ENCODE measurements at regions not wholly inside any gene's neighbourhood (a gene's known extent, or its start where the extent isn't known, plus 50 kb on each side); places are given as distances from the start of the nearest gene placed in this dataset.

DNA sequence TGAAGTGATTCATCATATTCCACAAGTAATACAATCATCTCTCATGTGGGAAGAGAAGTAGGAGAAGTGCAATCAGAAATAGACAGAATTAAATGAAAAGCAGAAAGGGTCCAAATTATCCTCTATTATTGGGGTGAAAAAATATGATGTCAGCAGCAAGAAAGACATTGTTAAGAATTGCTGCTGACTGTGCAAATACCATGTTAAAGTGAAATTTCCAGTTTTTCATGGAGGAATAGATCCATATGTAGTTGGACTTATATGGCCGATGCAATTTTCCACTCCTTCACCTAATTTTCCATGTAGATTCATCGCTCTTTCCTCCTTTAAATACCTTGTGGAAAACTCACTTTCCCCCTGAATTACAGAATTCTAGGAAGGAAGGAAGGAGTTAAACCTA, 819.8 kb downstream of the GATA3 start:
- no peaks in the 10 kb centered on the region for H3K9me3 ChIP-seq (ENCODE audit: control insufficient read depth in 2 of 3, insufficient read depth in 1 of 3, low read length in 3 of 3)
- no peaks in the 10 kb centered on the region for H3K36me3 ChIP-seq (ENCODE audit: control insufficient read depth in 2 of 3, insufficient read depth in 3 of 3, low read length in 3 of 3)
- H3K27me3 ChIP-seq (ENCODE audit: control insufficient read depth, insufficient read depth, low read length), result no peaks in the 10 kb centered on the region
- intact Hi-C loops (cut with DNase I), result no loop called here
- TF ChIP-seq, protein P1, sequence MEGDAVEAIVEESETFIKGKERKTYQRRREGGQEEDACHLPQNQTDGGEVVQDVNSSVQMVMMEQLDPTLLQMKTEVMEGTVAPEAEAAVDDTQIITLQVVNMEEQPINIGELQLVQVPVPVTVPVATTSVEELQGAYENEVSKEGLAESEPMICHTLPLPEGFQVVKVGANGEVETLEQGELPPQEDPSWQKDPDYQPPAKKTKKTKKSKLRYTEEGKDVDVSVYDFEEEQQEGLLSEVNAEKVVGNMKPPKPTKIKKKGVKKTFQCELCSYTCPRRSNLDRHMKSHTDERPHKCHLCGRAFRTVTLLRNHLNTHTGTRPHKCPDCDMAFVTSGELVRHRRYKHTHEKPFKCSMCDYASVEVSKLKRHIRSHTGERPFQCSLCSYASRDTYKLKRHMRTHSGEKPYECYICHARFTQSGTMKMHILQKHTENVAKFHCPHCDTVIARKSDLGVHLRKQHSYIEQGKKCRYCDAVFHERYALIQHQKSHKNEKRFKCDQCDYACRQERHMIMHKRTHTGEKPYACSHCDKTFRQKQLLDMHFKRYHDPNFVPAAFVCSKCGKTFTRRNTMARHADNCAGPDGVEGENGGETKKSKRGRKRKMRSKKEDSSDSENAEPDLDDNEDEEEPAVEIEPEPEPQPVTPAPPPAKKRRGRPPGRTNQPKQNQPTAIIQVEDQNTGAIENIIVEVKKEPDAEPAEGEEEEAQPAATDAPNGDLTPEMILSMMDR (IDR thresholded peaks at IDR 0.05; ENCODE audit: borderline replicate concordance, extremely low read depth, insufficient read depth), result no peak
- DNase-seq, result no peak
- FAIRE-seq, result no peak
- H3K9ac ChIP-seq (ENCODE audit: low read length in 3 of 3), result no peak overlapping the region
- H3K4me3 ChIP-seq (ENCODE audit: low read length in 3 of 3), result no peak overlapping the region
- H3K4me1 ChIP-seq (ENCODE audit: control insufficient read depth in 2 of 3, insufficient read depth in 2 of 3, low read depth in 1 of 3, low read length in 3 of 3), result no peaks in the 10 kb centered on the region
- H3K27ac ChIP-seq (ENCODE audit: low read depth in 2 of 2, low read length in 2 of 2), result no peak overlapping the region

DNA sequence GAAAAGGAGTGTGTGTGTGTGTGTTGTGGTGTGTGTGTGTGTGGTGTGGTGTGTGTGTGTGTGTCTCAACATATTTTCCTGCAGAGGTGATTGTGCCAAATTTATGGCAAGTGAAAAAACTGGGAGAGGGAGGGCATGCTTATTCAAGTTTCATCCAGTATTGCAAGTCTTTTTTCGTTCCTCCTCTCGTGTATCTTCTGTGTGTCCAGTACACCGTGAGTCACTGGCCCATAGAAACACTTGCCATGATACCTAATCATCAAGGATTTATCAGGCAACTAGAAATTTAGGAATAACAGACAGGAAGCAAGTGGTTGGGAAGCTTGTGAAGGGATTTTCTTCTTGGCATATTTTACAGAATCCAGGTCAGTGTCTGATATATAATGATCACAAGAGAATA, 820.5 kb downstream of the GATA3 start:
- no peak overlapping the region for H3K9ac ChIP-seq (ENCODE audit: low read length in 3 of 3)
- H3K4me1 ChIP-seq (ENCODE audit: control insufficient read depth in 2 of 3, insufficient read depth in 2 of 3, low read depth in 1 of 3, low read length in 3 of 3), result no peaks in the 10 kb centered on the region
- no peak overlapping the region for H3K27ac ChIP-seq (ENCODE audit: low read depth in 2 of 2, low read length in 2 of 2)
- intact Hi-C loops (cut with DNase I), result no loop called here
- FAIRE-seq, result no peak
- H3K4me3 ChIP-seq (ENCODE audit: low read length in 3 of 3), result no peak overlapping the region
- TF ChIP-seq, protein P1 (IDR thresholded peaks at IDR 0.05; ENCODE audit: borderline replicate concordance, extremely low read depth, insufficient read depth), result no peak
- no peaks in the 10 kb centered on the region for H3K27me3 ChIP-seq (ENCODE audit: control insufficient read depth, insufficient read depth, low read length)
- H3K36me3 ChIP-seq (ENCODE audit: control insufficient read depth in 2 of 3, insufficient read depth in 3 of 3, low read length in 3 of 3), result no peaks in the 10 kb centered on the region
- no peak for DNase-seq
- H3K9me3 ChIP-seq (ENCODE audit: control insufficient read depth in 2 of 3, insufficient read depth in 1 of 3, low read length in 3 of 3), result no peaks in the 10 kb centered on the region

DNA sequence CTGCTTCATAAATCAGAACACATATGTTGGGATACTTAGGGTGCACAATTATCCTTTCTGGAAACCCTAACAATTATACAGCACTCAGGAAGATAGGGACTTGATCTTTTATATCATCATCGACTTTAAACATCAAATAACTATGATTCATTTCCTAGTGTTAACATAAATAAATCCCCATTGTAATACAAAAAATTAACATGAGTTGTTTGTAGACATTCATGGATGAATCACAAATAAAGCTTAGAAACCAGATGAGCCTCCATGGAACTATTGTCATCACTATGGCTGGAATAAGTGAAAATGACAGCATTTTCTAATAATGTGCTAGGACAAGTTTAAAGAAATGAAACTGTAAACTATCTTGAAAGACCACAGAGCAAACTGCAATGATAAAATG, 821.7 kb downstream of the GATA3 start:
- Histone ChIP-seq H3K9ac (ENCODE audit: low read length in 3 of 3) (no peak overlapping the region), H3K9me3 (ENCODE audit: control insufficient read depth in 2 of 3, insufficient read depth in 1 of 3, low read length in 3 of 3) (no peaks in the 10 kb centered on the region), H3K4me1 (ENCODE audit: control insufficient read depth in 2 of 3, insufficient read depth in 2 of 3, low read depth in 1 of 3, low read length in 3 of 3) (no peaks in the 10 kb centered on the region), H3K36me3 (ENCODE audit: control insufficient read depth in 2 of 3, insufficient read depth in 3 of 3, low read length in 3 of 3) (no peaks in the 10 kb centered on the region), H3K27me3 (ENCODE audit: control insufficient read depth, insufficient read depth, low read length) (no peaks in the 10 kb centered on the region), H3K27ac (ENCODE audit: low read depth in 2 of 2, low read length in 2 of 2) (no peak overlapping the region), H3K4me3 (ENCODE audit: low read length in 3 of 3) (no peak overlapping the region)
- DNase-seq, result no peak
- intact Hi-C loops (cut with DNase I), result no loop called here
- no peak for FAIRE-seq
- TF ChIP-seq, protein P1 (IDR thresholded peaks at IDR 0.05; ENCODE audit: borderline replicate concordance, extremely low read depth, insufficient read depth), result no peak

GRCh38 chr10:8889538-8889937, 835.0 kb downstream of the GATA3 start:
- intact Hi-C loops (cut with DNase I), result no loop called here
- Histone ChIP-seq H3K9ac (ENCODE audit: low read length in 3 of 3) (no peak overlapping the region), H3K9me3 (ENCODE audit: control insufficient read depth in 2 of 3, insufficient read depth in 1 of 3, low read length in 3 of 3) (no peaks in the 10 kb centered on the region), H3K4me3 (ENCODE audit: low read length in 3 of 3) (no peak overlapping the region), H3K27me3 (ENCODE audit: control insufficient read depth, insufficient read depth, low read length) (no peaks in the 10 kb centered on the region), H3K4me1 (ENCODE audit: control insufficient read depth in 2 of 3, insufficient read depth in 2 of 3, low read depth in 1 of 3, low read length in 3 of 3) (no peaks in the 10 kb centered on the region), H3K36me3 (ENCODE audit: control insufficient read depth in 2 of 3, insufficient read depth in 3 of 3, low read length in 3 of 3) (no peaks in the 10 kb centered on the region), H3K27ac (ENCODE audit: low read depth in 2 of 2, low read length in 2 of 2) (no peak overlapping the region)
- FAIRE-seq (no peak), DNase-seq (no peak)
- TF ChIP-seq, protein P1 (IDR thresholded peaks at IDR 0.05; ENCODE audit: borderline replicate concordance, extremely low read depth, insufficient read depth), result no peak

Data from kidney (tissue), 13 donors.